Muscle of back (tissue), 3 donors: ENCODE measurements at regions not wholly inside any gene's neighbourhood (a gene's known extent, or its start where the extent isn't known, plus 50 kb on each side); places are given as distances from the start of the nearest gene placed in this dataset.
"Not testable (repeated sequence)": the region's sequence is repeated elsewhere in the genome, so short reads cannot be mapped to it uniquely, and the experiment has no call there.

Source experiments
- DNase-seq, 3 donors: peaks; one replicate each; pipeline versions ENCODE4 v3.0.0 to v3.0.0-alpha.2; 2013

DNA sequence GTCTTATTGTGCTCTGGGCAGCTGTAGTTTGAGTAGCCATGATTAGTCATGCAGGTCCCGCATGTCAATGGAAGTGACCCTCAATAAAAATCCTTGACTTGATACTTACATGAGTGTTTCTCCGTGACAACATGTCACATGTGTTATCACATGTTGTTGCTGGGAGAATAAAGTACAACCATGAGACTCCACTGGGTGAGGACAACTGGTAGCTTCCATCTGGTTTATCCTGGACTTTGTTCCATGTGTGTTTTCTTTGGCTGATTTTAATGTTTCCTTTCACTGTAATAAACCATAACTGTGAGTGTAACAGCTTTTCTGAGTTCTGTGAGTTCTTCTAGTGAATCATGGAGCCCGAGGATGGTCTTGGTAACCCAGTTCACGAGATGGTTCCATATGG is 63.1 kb upstream of the NDN start:
- no peak for DNase-seq

DNA sequence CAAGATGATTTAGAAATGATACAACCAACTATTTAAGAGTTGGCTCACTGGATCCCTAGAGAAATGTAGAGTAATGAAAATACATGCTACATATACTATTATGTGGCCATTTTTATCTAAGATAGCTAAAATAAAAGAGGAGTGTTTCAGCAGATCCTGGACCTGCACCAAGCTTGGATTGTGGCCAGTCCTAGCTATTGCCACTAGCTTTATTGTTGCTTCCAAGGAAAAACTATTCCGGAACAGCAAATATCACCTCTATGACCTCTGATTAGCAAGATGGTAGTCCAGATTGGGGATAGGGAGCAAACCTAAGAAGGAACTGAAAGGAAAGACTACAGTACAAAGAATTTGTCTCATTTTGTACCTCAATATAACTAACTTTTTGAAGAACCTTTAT is 63.7 kb upstream of the NDN start:
- no peak for DNase-seq

DNA sequence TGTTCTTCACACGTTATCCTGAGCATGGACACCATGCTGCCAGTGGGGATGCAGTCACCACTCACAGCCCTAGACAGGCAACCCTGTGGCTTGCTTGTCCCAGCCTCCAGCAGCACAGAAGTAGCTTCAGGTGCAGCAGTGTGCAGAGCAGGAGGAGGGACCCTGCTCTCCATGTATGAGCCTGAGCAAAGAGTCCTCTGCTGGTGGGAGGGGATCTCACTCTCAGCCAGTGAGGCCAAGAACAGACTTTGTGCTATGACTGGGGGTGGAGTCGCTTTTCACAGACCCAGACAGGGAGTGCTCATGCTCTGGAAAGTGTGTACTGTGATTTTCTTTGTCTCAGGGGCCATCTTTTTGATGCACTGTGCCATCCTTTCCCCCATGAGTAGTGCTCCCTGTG is 66.1 kb upstream of the NDN start:
- DNase-seq: no peak

DNA sequence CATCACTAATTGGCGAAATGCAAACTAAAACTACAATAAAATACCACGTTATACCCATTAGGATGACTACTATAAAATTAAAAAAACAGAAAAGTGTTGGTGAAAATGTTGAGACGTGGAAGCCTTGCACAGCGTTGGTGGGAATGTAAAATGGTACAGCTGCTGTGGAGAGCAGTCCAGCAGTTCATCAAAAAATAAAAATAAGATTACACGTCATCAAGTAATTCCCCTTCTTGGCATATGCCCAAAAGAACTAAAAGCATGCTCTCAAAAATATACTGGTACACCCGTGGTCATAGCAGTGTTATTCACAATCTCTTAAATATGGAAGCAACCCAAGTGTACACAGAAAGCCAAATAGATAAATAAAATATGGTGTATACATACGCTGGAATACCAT is 71.8 kb upstream of the NDN start:
- DNase-seq: peak in 2 of 3 donors; percentile 8 to 27

DNA sequence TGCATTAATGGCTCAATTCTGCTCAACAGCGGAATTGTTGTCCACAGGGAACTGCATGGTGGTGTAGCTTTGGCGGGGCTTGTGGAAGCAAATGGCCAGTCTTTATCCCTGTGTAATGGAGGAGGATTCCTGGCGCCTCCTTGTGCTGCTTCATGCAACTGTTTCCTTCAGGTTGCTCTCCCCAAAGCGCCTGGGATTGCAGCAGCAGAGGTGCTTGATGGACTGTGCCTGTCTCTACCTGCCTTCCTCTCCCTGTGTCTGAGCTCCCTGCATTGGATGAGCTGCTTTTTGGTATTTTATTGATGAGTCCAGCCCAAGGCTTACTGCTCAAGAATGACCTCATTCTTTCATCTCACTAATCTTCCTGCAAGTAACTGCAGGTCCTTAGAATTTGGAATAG is 72.9 kb upstream of the NDN start:
- no peak for DNase-seq

DNA sequence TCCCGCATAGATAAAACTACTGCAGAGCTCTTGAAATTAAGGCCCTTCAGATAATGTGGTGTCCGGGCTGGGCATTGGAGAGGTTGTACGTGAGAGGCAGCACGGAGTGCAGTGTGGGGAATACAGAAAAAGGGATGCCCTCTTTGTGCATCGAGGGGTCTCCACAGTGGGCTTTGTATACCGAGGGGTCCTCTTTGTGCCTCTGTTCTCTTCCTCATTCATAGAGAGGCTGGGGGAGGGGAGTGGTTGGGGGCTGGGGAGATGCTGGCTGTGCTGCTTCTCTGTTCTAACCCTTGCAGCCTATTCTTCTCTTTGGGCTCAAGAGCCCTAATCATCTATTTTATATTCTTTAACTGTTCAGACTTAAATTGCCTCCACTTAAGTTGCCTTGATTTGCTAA is 74.3 kb upstream of the NDN start:
- no peak for DNase-seq

DNA sequence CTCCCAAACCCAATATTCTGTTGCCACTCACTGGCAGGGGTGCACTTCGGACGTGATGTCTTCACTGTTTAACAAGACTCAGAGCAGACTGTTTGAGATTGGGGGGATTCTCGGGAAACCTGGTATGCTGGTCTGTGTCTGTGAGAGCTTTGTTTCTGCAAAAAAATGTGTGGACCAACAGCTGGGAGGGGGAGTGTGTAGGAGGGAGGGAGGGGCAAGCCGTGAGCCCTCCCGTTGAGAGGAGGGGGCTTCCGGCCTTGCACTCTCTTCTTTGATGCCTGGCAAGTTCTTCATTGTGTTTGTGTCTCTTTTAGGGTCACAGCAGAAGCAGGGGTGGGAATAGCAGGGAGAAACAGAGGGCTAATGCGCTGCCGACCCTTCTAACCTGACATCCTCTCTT is 74.9 kb upstream of the NDN start:
- DNase-seq: no peak

DNA sequence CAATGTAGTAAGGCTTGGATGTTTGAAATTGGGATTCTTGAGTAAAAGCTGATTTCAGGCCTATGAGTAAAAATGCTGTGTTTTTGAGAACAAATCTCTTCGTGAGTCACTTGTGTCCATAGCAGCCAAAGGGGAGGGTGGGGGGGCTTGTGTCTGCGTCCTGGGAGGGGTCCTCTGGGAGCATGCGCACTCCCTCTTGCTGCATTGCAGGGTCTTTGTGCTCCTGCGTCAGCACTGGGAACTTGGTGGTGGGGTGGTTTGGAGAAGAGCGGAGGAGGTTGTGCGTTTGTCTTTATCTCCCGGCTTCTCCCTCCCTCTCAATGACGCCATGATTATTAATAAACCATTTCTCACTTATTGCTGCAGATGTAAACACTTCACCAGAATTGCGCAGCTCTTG is 75.9 kb upstream of the NDN start:
- no peak for DNase-seq

DNA sequence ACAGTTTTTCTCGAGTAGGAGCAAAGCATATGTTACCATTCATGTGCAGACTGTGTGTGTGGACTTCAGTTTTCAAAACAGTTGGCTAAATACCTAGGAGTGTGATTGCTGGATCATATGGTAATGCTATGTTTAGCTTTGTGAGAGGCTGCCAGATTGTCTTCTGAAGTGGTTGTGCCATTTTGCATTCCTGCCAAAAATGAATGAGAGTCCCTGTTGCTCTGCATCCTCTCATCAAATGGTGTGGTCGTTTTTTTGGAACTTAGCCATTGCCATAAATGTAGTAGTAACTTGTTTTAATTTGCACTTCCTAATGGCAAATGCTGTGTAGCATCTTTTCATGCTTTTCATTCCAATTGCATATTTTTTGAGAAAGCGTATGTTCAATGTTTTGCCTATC is 77.2 kb upstream of the NDN start:
- DNase-seq: peak in 1 of 3 donors; percentile 13

DNA sequence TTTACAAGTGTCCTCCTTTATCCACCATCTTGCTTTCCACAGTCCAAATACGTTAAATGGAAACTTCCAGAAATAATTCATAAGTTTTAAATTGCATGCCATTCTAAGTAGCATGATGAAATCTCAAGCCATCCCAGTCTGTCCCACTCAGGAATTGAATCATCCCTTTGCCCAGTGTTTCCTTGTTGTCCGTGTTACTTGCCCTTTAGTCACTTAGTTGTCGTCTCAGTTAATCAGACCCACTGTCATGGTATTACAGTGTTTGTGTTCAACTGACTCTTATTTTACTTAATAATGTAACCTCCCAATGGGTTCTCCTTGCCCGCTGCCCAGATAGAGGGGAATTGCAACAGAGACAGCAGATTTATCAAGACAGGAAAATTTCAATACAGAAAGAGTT is 77.6 kb upstream of the NDN start:
- no peak for DNase-seq

DNA sequence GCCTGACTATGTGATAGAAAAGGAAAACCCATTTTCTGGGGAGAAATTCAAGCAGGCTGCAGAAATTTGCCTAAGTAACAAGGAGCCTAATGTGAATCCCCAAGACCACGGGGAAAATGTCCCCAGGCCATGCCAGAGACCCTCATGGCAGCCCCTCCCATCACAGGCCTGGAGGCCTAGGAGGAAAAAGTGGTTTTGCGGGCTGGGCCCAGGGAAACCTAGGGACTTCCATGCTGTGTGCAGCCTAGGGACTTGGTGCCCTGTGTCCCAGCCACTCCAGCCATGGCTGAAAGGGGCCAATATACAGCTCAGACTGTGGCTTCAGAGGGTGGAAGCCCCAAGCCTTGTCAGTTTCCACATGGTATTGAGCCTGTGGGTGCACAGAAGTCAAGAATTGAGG is 79.7 kb upstream of the NDN start:
- not testable (repeated sequence) for DNase-seq

DNA sequence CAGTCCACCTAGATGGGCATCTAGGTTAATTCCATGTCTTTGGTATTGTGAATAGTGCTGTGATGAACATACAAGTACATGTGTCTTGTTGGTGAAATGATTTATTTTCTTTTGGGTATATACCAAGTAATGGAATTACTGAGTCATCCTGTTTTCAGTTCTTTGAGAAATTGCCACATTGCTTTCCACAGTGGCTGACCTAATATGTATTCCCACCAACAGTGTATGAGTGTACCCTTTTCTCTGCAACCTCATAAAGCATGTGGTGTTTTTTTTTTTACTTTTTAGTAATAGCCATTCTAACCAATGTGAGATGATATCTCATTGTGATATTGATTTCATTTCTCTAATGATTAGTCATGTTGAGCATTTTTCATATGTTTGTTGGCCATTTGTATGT is 86.0 kb upstream of the NDN start:
- no peak for DNase-seq

DNA sequence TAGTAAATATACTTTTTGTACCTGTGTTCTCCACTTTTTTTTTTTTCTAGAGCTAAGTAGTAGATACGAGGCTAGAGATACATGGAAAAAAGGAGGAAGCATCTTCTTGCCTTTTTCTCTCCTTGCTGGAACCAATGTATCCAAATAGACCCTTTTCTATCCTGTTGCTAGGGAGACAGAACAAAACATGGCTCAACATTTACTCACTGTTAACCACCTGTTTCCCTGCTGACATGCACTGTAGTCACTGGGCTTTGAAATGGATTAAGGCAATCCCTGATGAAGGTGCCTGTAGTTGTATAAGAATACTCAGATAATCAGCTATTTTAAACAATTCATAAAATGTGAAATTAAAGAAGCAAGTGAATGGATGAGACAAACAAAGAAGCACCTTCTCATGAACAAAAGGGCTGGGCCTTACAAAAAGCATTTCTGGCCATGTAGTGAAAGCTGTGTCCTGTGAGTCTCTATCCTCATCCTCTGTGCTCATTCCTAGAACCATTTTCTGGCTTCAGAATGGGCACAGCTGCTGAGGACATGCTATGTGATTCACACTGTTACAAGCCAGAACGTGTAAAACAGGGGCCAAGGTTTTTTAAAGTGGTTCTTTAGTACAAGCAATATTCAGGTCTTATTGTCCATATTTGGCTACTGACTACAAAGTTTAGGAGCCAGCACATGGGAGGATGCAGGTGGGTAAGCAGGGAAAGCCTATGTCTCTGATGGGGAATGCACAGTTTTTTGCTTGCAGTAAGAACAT is 100.4 kb upstream of the NDN start:
- peak; percentile 54 to 81 (median 59) for DNase-seq

DNA sequence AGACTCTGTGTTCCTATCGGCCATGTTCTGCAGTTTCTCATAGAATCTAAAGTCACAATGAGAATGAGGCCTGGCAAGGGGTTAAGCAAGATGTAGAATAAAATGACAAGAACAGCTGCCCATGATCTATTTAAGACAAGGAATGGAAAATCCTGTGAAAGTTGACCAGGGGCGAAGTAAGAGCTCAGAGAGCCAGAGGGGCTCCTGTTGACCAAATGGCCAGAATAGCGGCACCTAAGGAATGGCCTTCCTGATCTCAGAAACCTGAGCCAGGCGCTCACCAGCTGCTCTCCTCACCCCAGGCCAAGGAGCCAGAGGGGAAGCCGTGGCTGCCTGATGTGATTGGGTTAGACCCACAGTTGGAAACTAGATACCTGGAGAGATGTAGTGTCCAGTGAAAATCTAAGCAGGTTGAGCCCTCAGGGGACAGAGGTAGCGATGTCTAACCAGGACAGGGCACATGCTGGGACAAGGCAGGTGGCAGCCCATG is 106.1 kb upstream of the NDN start:
- DNase-seq: peak in 2 of 3 donors; percentile 22 to 34

DNA sequence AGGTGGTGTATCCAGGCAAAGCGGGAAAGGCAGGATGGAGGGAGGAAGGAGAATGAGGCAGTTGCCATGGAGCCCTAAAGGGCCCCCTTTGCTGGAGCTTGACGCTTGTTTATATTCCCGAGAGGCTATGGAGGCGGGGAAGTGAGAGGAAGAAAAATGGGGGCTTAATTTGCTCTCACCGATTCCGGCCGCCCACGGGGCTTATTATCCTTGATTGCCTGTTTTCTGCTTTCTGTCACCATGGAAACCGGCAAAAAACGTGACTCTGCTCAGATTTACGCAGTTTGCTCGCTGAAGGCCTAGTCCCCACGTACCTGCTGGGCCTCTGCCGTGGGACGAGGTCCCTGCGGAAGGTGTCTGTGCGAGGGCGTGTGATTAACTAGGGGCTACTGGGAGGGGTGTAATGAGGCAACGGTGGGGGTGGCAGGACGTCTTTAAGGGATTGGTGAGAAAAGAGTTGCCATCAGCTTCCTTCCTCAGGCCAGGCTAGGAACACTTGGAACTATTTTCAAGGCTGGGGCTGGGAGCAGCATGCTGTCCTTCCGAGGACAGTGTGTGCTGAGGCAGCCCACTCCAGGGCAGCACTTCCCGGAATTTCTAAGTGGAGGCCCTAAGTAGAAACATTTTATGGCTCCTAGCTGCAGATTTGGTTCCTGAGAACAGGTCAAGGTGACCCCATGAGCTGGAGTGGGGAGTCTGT is 110.8 kb upstream of the NDN start:
- peak in 2 of 3 donors; percentile 46 to 75 for DNase-seq

DNA sequence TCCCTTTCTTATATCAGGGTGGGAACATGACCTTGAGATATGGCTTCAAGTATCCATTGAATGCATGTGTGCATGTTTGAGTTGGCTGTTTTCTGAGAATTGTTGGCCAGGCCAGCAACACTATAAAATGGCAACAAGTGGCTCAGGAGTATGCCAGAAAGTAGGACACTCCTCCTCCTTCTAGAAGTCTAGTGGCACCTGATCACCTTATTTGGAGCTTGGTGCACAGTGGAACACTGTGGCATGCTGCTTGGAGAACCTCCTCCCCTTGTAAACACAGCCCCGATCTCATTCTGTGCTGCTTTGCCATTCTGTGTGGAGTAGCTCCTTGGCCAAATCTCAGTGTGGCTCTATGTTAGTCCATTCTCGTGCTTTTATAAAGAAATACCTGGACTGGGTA is 114.8 kb upstream of the NDN start:
- DNase-seq: no peak

DNA sequence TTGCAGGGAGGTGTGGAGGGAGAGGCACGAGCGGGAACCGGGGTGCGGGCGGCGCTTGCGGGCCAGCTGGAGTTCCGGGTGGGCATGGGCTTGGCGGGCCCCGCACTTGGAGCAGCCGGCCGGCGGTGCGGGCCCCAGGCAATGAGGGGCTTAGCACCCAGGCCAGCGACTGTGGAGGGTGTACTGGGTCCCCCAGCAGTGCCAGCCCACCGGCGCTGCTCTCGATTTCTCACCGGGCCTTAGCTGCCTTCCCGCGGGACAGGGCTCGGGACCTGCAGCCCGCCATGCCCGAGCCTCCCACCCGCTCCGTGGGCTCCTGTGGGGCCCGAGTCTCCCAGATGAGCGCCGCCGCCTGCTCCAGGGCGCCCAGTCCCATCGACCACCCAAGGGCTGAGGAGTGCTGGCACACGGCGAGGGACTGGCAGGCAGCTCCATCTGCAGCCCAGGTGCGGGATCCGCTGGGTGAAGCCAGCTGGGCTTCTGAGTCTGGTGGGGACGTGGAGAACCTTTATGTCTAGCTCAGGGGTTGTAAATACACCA is 115.9 kb upstream of the NDN start:
- not testable (repeated sequence) for DNase-seq

DNA sequence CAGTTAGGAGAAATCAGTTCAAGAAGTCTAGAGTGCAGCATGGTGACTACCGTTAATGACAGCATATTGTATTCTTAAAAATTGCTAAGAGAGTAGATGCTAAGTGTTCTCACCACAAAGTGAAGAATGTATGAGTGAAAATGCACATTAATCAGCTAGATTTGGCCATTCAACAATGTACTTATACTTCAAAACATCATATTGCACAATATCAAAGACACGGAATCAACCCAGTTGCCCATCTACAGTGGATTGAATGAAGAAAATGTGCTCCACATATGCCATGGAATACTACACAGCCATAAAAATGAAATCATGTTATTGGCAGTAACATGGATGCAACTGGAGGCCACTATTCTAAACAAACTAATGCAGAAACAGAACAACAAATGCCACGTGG is 119.9 kb upstream of the NDN start:
- DNase-seq: no peak

DNA sequence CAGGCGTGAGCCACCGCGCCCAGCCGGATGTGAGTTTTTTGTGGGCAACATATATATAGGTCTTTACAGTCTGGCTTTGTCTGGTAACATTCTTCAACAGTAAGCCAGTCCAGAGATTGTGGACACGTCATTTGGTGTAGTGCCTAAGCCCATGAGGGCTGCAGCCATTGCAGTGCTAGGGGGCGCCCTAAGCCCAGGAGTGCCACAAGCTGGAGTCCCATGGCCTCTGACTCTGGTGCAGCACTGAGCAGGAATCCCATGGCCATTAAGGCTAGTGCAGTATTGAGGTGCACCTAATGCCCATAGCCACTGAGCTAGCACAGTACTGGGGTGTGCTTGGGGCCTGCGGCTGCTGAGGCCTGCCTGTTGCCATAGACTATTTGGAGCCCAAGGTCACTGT is 136.4 kb upstream of the NDN start:
- DNase-seq: no peak

DNA sequence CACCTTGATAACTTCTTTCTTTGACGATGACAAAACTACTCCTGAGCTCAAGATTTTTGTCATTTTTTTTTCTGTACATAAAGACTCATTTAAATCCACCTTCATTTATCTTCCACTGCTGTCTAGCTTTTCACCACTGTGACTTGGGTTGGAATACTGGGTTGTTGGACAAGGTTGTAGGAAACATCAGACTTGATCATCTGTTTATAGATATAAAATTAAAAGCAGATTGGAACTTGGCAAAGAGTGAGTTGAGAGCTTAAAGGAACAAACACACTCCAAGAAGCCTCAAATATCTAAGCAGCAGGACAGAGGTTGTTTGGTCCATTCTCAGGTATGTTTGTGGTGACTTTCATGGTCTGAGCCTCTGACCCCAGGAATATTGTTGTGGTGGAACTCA is 141.7 kb upstream of the NDN start:
- peak; percentile 41 to 71 (median 45) for DNase-seq

DNA sequence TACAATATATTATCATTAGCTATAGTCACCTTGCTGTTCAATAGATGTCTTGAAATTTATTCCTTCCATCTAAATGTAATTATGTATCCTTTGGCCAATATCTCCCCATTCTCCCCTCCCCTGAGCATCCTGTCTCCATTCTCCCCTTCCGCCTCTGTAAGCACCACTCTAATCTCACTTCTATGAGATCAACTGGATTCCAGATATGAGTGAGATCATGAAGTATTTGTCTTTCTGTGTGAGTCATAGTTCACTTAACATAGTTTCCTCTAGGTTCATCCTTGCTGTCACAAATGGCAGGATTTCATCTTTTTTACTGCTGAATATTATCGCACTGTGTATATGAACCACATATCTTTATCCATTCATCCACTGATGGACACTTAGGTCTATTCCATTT is 148.8 kb upstream of the NDN start:
- no peak for DNase-seq

DNA sequence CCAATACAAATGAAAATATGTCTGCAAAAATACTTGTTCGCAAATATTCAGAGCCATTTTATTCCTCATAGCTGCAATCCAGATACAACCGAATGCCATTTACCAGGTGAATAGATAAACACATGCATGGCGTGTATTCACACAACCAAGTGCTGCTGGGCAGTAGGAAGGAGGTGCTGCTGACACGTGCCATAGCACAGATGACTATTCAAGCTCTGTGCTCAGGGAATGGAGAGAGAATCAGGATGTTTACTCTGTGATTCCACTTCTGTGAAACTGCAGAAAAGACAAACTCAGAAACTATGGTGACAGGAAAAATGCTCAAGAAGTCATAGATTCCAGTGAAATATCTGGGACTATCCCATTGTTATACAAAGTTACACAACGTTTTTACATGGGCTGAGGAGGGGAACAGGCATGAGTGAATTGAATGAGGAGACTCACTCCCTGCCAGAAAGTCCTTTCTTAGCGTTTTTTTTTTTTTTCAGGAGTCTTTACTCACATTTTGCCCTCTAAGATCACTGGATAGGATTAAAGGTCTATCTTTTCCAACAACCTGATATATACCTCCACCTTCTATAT is 152.9 kb upstream of the NDN start:
- DNase-seq: no peak

DNA sequence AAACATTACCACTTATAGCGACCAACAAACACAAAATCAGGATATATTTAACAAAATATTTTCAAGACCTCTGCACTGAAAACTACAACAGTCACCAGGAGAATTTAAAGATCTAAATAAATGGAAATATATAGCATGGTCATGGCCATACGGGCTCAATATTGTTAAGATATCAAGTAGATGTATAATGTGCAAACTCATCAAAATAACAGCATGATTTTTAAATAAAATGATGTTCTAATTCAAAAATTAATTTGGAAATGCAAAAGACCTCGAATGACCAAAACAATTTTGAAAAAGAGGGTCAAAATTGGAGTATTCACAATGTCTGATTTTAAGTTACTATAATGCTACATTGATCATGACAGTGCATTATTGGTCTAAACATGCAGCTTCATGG is 159.1 kb upstream of the NDN start:
- DNase-seq: no peak
